ENCODE measurements at regions not wholly inside any gene's neighbourhood (a gene's known extent, or its start where the extent isn't known, plus 50 kb on each side); places are given as distances from the start of the nearest gene placed in this dataset.

DNA sequence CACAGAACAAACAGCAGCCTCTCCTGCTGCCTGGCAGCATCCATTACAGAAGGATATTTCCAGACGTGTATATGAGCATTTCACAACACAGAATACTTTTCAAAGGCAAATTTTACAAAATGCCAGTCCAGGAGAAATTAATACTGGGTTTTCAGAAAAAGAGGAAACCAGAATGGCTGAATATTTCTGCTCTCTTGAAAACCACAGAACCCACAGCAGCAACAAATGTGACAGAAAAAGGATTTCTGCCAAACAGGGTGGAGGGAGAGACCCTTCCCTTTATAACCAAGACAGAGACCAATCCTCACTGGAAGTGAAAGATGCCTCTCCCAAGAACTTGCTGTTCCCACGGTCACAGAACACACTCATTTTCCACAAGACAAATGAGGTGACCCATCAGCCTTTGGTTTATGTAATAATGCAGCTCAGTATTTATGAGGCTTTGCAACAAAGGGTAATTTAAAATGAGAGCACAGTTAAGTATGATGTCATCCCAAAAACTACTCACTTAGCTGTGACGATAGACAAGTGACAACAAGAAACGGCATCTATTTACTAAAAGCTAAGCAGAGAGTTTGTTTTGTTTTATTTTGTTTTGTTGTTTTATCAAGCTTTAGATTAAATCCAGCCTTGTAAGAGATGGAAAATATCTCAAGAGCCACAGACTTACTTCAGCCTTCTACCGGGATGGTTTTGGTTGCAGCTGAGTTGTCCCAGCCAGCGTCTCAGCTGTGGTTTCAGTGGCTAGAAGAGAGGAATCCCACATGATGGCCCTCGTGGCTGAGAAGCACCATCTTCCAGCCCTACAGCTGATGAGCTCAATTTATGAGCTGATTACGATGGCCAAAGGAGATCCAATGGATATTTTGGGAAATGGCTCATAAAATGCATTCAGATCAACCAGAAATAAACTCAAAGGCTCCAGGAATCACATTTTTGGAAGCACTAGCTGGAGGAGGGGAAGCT, 249.3 kb upstream of the AGAP1 start:
- no peaks in the 10 kb centered on the region for H3K27me3 ChIP-seq (ENCODE audit: insufficient read depth, poor library complexity, severe bottlenecking)
- H3K4me3 ChIP-seq (ENCODE audit: severe bottlenecking) = no peak overlapping the region
- H3K36me3 ChIP-seq (ENCODE audit: low read depth) = no peaks in the 10 kb centered on the region
- no peaks in the 10 kb centered on the region for H3K9me3 ChIP-seq (ENCODE audit: severe bottlenecking)
- ATAC-seq (ENCODE audit: low read depth) (no peak), DNase-seq (ENCODE audit: low spot score) (no peak)
- no peaks in the 10 kb centered on the region for H3K4me1 ChIP-seq (ENCODE audit: insufficient read depth, poor library complexity, severe bottlenecking)
- TF ChIP-seq CTCF (IDR thresholded peaks at IDR 0.05; ENCODE audit: poor library complexity, severe bottlenecking) = no peak
- H3K27ac ChIP-seq (ENCODE audit: poor library complexity, severe bottlenecking) = no peak overlapping the region

- no peaks in the 10 kb centered on the region for H3K4me1 ChIP-seq (ENCODE audit: insufficient read depth, poor library complexity, severe bottlenecking)
- no peak overlapping the region for H3K27ac ChIP-seq (ENCODE audit: poor library complexity, severe bottlenecking)
- H3K36me3 ChIP-seq (ENCODE audit: low read depth) = no peaks in the 10 kb centered on the region
- no peaks in the 10 kb centered on the region for H3K27me3 ChIP-seq (ENCODE audit: insufficient read depth, poor library complexity, severe bottlenecking)
- TF ChIP-seq CTCF (IDR thresholded peaks at IDR 0.05; ENCODE audit: poor library complexity, severe bottlenecking) = no peak
- DNase-seq (ENCODE audit: low spot score) (no peak), ATAC-seq (ENCODE audit: low read depth) (no peak)
- H3K9me3 ChIP-seq (ENCODE audit: severe bottlenecking) = no peaks in the 10 kb centered on the region
- no peak overlapping the region for H3K4me3 ChIP-seq (ENCODE audit: severe bottlenecking)
Measured at GRCh38 chr2:235247001-235247400, 246.8 kb upstream of the AGAP1 start.

DNA sequence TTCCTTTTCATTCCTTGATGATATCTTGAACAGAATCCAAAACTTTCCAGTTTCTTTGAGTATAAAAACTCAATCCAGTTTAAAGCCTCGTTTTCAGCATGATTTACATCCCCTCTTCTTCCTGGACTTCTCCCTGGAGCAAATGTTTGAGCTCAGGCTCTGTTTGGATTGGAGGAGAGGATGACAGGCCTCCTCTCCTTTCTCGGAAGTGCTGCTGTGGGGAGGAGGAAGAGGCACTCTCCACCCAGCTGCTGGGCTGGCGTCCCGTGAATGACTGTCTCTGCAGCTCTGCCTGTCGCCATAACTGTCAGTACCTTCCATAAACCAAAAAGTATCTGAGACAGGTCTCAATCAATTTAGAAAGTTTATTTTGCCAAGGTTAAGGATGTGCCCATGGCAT, 238.2 kb upstream of the AGAP1 start:
- ATAC-seq (ENCODE audit: low read depth) (no peak), DNase-seq (ENCODE audit: low spot score) (no peak)
- no peaks in the 10 kb centered on the region for H3K27me3 ChIP-seq (ENCODE audit: insufficient read depth, poor library complexity, severe bottlenecking)
- H3K9me3 ChIP-seq (ENCODE audit: severe bottlenecking) = no peaks in the 10 kb centered on the region
- H3K4me1 ChIP-seq (ENCODE audit: insufficient read depth, poor library complexity, severe bottlenecking) = no peaks in the 10 kb centered on the region
- H3K27ac ChIP-seq (ENCODE audit: poor library complexity, severe bottlenecking) = no peak overlapping the region
- no peak for TF ChIP-seq CTCF (IDR thresholded peaks at IDR 0.05; ENCODE audit: poor library complexity, severe bottlenecking)
- H3K36me3 ChIP-seq (ENCODE audit: low read depth) = no peaks in the 10 kb centered on the region
- H3K4me3 ChIP-seq (ENCODE audit: severe bottlenecking) = no peak overlapping the region

- ATAC-seq (ENCODE audit: low read depth) = no peak
- no peak for DNase-seq (ENCODE audit: low spot score)
- TF ChIP-seq CTCF (IDR thresholded peaks at IDR 0.05; ENCODE audit: poor library complexity, severe bottlenecking) = no peak
- no peak overlapping the region for H3K27ac ChIP-seq (ENCODE audit: poor library complexity, severe bottlenecking)
- no peaks in the 10 kb centered on the region for H3K36me3 ChIP-seq (ENCODE audit: low read depth)
- no peaks in the 10 kb centered on the region for H3K4me1 ChIP-seq (ENCODE audit: insufficient read depth, poor library complexity, severe bottlenecking)
- H3K4me3 ChIP-seq (ENCODE audit: severe bottlenecking) = no peak overlapping the region
- H3K9me3 ChIP-seq (ENCODE audit: severe bottlenecking) = no peaks in the 10 kb centered on the region
- no peaks in the 10 kb centered on the region for H3K27me3 ChIP-seq (ENCODE audit: insufficient read depth, poor library complexity, severe bottlenecking)
Measured at GRCh38 chr2:235257590-235257989, 236.3 kb upstream of the AGAP1 start.

GRCh38 chr2:235262750-235263149, 231.1 kb upstream of the AGAP1 start:
- no peaks in the 10 kb centered on the region for H3K27me3 ChIP-seq (ENCODE audit: insufficient read depth, poor library complexity, severe bottlenecking)
- ATAC-seq (ENCODE audit: low read depth) = no peak
- H3K9me3 ChIP-seq (ENCODE audit: severe bottlenecking) = no peaks in the 10 kb centered on the region
- H3K27ac ChIP-seq (ENCODE audit: poor library complexity, severe bottlenecking) = no peak overlapping the region
- no peaks in the 10 kb centered on the region for H3K36me3 ChIP-seq (ENCODE audit: low read depth)
- no peak for DNase-seq (ENCODE audit: low spot score)
- peaks cover 10% of the 10 kb centered on the region for H3K4me1 ChIP-seq (ENCODE audit: insufficient read depth, poor library complexity, severe bottlenecking)
- no peak overlapping the region for H3K4me3 ChIP-seq (ENCODE audit: severe bottlenecking)
- TF ChIP-seq CTCF (IDR thresholded peaks at IDR 0.05; ENCODE audit: poor library complexity, severe bottlenecking) = no peak
